A549 (cell line): ENCODE measurements at regions not wholly inside any gene's neighbourhood (a gene's known extent, or its start where the extent isn't known, plus 50 kb on each side); places are given as distances from the start of the nearest gene placed in this dataset.

ENCODE experiments used
- ATAC-seq, 2 experiments: fragments of 200-7000 bp in 1 of 2; fragments of >200 bp in 1 of 2; cut with Nextera tagmentation in 1 of 2; cut with Tn5 transposase in 1 of 2; 3 replicates each; pipeline versions ENCODE4 v1.8.0 to v1.9.1; 2018 to 2020; ENCODE audit warnings: mild to moderate bottlenecking in 1 of 2, moderate library complexity in 1 of 2
- CTCF ChIA-PET: fragments of 300-600 bp; sonication (Branson Sonifier 250); formaldehyde crosslinking; extraction: SDS; loops from one replicate; lab custom pipeline; 2021; ENCODE audit warnings: antibody characterized with exemption, inconsistent platforms; lab: Yijun Ruan, JAX
- POLR2A ChIA-PET: fragments of 350-600 bp; formaldehyde crosslinking; extraction: SDS; loops from one replicate; lab custom pipeline; 2021; ENCODE audit warnings: antibody characterized with exemption, inconsistent platforms; lab: Yijun Ruan, JAX
- DNase-seq, 2 experiments: peaks; one replicate each; pipeline versions ENCODE4 v3.0.0 to v3.0.0-alpha.2; 2011 to 2016; ENCODE audit warnings: low read depth in 1 of 2, low spot score in 1 of 2
- FAIRE-seq: peaks from 2 replicates; lab custom pipeline; 2011; peaks lifted over from hg19 to GRCh38; lab: Jason Lieb, UNC
- H3K27ac ChIP-seq, 2 experiments: fragments of >200 bp; sonication (Bioruptor Twin); formaldehyde crosslinking; 3 replicates each; pipeline ENCODE4 v1.5.1; 2016 to 2017
- H3K4me1 ChIP-seq: fragments of >200 bp; sonication (Bioruptor Twin); formaldehyde crosslinking; 3 replicates; pipeline ENCODE4 v1.6.1; 2016
- H3K4me2 ChIP-seq: fragments of >200 bp; sonication (Bioruptor Twin); formaldehyde crosslinking; 3 replicates; pipeline ENCODE4 v1.6.1; 2016
- H3K4me3 ChIP-seq: fragments of >200 bp; sonication (Bioruptor Twin); formaldehyde crosslinking; 3 replicates; pipeline ENCODE4 v1.5.1; 2016
- H3K9me3 ChIP-seq: fragments of >200 bp; sonication (Bioruptor Twin); formaldehyde crosslinking; 3 replicates; pipeline ENCODE4 v1.6.1; 2016
- CBX2 ChIP-seq: fragments of 200-600 bp; sonication (generic); IDR thresholded peaks from 2 replicates; pipeline ENCODE4 v1.6.1; 2016; ENCODE audit warnings: low read depth, mild to moderate bottlenecking, borderline replicate concordance
- CHD4 ChIP-seq: fragments of 200-600 bp; sonication (generic); IDR thresholded peaks from 2 replicates; pipeline ENCODE4 v1.6.1; 2016; ENCODE audit warnings: antibody characterized with exemption, mild to moderate bottlenecking, borderline replicate concordance
- GATA3 ChIP-seq: IDR thresholded peaks from 2 replicates; pipeline ENCODE4 v1.6.1; 2012; ENCODE audit warnings: borderline replicate concordance
- HOXA7 ChIP-seq: fragments of 250-450 bp; sonication (Bioruptor Pico); IDR thresholded peaks from 2 replicates; pipeline ENCODE4 v1.5.0; 2020; ENCODE audit warnings: mild to moderate bottlenecking, moderate library complexity
- HOXB13 ChIP-seq: fragments of 250-450 bp; sonication (Bioruptor Pico); IDR thresholded peaks from 2 replicates; pipeline ENCODE4 v1.5.0; 2020; ENCODE audit warnings: low read depth, mild to moderate bottlenecking, moderate library complexity
- HOXB5 ChIP-seq: fragments of 250-450 bp; sonication (Bioruptor Pico); IDR thresholded peaks from 2 replicates; pipeline ENCODE4 v1.5.0; 2020; ENCODE audit warnings: mild to moderate bottlenecking, moderate library complexity
- JUN ChIP-seq, 2 experiments: fragments of >200 bp; sonication (Bioruptor Twin); formaldehyde crosslinking; IDR thresholded peaks; 2 replicates in 1 of 2; 3 replicates in 1 of 2; pipeline ENCODE4 v1.6.1; 2016 to 2017
- JUNB ChIP-seq: fragments of >200 bp; sonication (Bioruptor Twin); formaldehyde crosslinking; IDR thresholded peaks from 2 replicates; pipeline ENCODE4 v1.6.1; 2016
- KDM1A ChIP-seq: fragments of 200-600 bp; sonication (generic); IDR thresholded peaks from 2 replicates; pipeline ENCODE4 v1.6.1; 2016; ENCODE audit warnings: low read depth, mild to moderate bottlenecking
- KDM5A ChIP-seq: fragments of 200-600 bp; sonication (generic); IDR thresholded peaks from 2 replicates; pipeline ENCODE4 v1.6.1; 2016; ENCODE audit warnings: antibody characterized with exemption, mild to moderate bottlenecking
- MAFK ChIP-seq: fragments of 450-650 bp; IDR thresholded peaks from 2 replicates; pipeline ENCODE4 v1.6.1; 2014; ENCODE audit not compliant: partially characterized antibody
- MAZ ChIP-seq: fragments of 150-350 bp; IDR thresholded peaks from 2 replicates; pipeline ENCODE4 v1.6.1; 2014; ENCODE audit warnings: antibody characterized with exemption, low read depth, low read length, borderline replicate concordance
- NFE2L2 ChIP-seq: fragments of 150-350 bp; conservative IDR thresholded peaks from 2 replicates; pipeline ENCODE4 v1.6.1; 2014; ENCODE audit warnings: low read length
- NPAS2 ChIP-seq: fragments of 250-450 bp; sonication (Bioruptor Pico); IDR thresholded peaks from 2 replicates; pipeline ENCODE4 v1.8.0; 2022; ENCODE audit warnings: mild to moderate bottlenecking, moderate library complexity, borderline replicate concordance
- NR3C1 ChIP-seq: fragments of >200 bp; sonication (Bioruptor Twin); formaldehyde crosslinking; IDR thresholded peaks from 3 replicates; pipeline ENCODE4 v1.6.1; 2017
- POLR2A ChIP-seq: IDR thresholded peaks from 2 replicates; pipeline ENCODE4 v1.6.1; 2012; ENCODE audit warnings: mild to moderate bottlenecking, low read length
- RAD21 ChIP-seq, 2 experiments: fragments of >200 bp in 1 of 2; sonication (Bioruptor Twin) in 1 of 2; formaldehyde crosslinking in 1 of 2; IDR thresholded peaks in 1 of 2; conservative IDR thresholded peaks in 1 of 2; 2 replicates in 1 of 2; 3 replicates in 1 of 2; pipeline ENCODE4 v1.6.1; 2012 to 2018; ENCODE audit warnings: inconsistent platforms in 1 of 2
- RFX5 ChIP-seq: fragments of 450-650 bp; IDR thresholded peaks from 2 replicates; pipeline ENCODE4 v1.7.1; 2014; ENCODE audit warnings: antibody characterized with exemption, mild to moderate bottlenecking, moderate library complexity
- RNF2 ChIP-seq: fragments of 200-600 bp; sonication (generic); IDR thresholded peaks from 2 replicates; pipeline ENCODE4 v1.6.1; 2016; ENCODE audit warnings: low read depth, mild to moderate bottlenecking, antibody characterized with exemption, moderate library complexity, borderline replicate concordance
- SMC3 ChIP-seq: fragments of >200 bp; sonication (Bioruptor Twin); formaldehyde crosslinking; IDR thresholded peaks from 3 replicates; pipeline ENCODE4 v1.6.1; 2018; ENCODE audit warnings: inconsistent platforms
- ZC3H11A ChIP-seq: fragments of 450-650 bp; IDR thresholded peaks from 2 replicates; pipeline ENCODE4 v1.6.1; 2014; ENCODE audit warnings: antibody characterized with exemption, mild to moderate bottlenecking
- ZNF302 ChIP-seq: fragments of 250-450 bp; sonication (Bioruptor Pico); IDR thresholded peaks from 2 replicates; pipeline ENCODE4 v1.9.0; 2021; ENCODE audit warnings: inconsistent platforms, mild to moderate bottlenecking, moderate library complexity
- WGBS: methylation state at CpG from one replicate; pipeline ENCODE4 v1.1.6; 2017; ENCODE audit errors: missing lambda C conversion rate; 5-methylcytosine and 5-hydroxymethylcytosine counted together
- TF ChIP-seq, protein P1 (sequence below): fragments of 250-450 bp; sonication (Bioruptor Pico); IDR thresholded peaks from 2 replicates; pipeline ENCODE4 v1.5.0; 2021; ENCODE audit warnings: mild to moderate bottlenecking, moderate library complexity, borderline replicate concordance
- TF ChIP-seq, protein P2 (sequence below): fragments of 250-450 bp; sonication (Bioruptor Pico); IDR thresholded peaks from 2 replicates; pipeline ENCODE4 v1.5.0; 2020; ENCODE audit warnings: low read depth, mild to moderate bottlenecking, moderate library complexity
- TF ChIP-seq, protein P3 (sequence below): fragments of >200 bp; sonication (Bioruptor Twin); formaldehyde crosslinking; IDR thresholded peaks from 3 replicates; pipeline ENCODE4 v1.5.1; 2016
- TF ChIP-seq, protein P4 (sequence below): IDR thresholded peaks from 2 replicates; pipeline ENCODE4 v1.6.1; 2012

DNA sequence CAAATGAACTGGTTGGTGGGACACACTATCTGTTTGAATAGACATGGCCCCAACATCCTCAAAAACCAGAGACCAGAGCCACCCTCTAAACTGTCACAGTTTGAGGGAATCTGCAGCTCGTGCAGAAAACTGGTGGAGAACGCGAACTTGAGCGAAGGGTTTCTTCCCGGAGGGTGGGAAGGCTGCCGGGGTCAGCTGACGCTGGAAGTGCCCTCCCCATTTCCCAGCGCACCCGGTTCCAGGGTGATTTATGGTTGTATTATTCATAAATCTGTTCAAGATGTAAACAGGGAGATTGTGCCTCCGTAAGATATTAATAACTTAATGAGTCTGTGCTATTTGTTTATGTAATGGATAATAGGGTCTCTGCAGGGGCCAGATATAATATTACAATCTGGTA lies 1396.7 kb downstream of the BRD1 start (continued):
- no peak for TF ChIP-seq ZC3H11A

DNA sequence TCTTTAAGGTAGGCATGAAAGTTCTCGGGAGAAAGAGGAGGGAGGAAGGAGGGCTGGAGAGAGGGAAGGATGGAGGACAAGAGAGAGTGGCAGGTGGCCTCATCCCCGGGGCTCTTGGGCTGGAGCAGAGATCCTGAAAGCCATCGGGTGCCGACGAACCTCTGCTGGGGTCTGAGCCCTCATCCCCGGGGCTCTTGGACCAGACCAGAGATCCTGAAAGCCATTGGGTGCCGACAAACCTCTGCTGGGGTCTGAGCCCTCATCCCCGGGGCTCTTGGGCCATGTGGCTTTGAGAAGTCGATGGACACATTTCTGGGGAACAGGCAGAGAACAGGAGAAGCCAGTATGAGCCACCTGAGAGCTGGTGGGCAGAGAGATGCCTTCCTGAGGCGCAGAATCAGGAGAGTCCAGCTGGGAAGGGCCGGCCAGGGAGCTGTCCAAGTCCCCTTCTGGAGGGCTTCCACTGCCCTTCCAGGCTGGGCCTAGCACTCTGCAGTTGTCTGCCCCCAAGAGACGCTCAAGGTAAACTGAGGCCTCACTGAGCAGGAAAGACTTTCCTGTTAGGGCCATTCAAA lies 1398.1 kb downstream of the BRD1 start:
- ChIA-PET CTCF (no interaction called here), POLR2A (no interaction called here)
- TF ChIP-seq RNF2, result no peak
- TF ChIP-seq, protein P1, sequence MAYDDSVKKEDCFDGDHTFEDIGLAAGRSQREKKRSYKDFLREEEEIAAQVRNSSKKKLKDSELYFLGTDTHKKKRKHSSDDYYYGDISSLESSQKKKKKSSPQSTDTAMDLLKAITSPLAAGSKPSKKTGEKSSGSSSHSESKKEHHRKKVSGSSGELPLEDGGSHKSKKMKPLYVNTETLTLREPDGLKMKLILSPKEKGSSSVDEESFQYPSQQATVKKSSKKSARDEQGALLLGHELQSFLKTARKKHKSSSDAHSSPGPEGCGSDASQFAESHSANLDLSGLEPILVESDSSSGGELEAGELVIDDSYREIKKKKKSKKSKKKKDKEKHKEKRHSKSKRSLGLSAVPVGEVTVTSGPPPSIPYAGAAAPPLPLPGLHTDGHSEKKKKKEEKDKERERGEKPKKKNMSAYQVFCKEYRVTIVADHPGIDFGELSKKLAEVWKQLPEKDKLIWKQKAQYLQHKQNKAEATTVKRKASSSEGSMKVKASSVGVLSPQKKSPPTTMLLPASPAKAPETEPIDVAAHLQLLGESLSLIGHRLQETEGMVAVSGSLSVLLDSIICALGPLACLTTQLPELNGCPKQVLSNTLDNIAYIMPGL (CRISPR knock-in tag), result no peak
- TF ChIP-seq, protein P2, sequence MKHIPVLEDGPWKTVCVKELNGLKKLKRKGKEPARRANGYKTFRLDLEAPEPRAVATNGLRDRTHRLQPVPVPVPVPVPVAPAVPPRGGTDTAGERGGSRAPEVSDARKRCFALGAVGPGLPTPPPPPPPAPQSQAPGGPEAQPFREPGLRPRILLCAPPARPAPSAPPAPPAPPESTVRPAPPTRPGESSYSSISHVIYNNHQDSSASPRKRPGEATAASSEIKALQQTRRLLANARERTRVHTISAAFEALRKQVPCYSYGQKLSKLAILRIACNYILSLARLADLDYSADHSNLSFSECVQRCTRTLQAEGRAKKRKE (CRISPR knock-in tag), result no peak
- TF ChIP-seq HOXB5, result no peak
- no peak for TF ChIP-seq KDM1A
- TF ChIP-seq MAZ, result no peak
- TF ChIP-seq RAD21 (conservative IDR thresholded peaks at IDR 0.05 in 1 of 2, IDR thresholded peaks at IDR 0.05 in 1 of 2), result no peak
- no peak for TF ChIP-seq POLR2A
- TF ChIP-seq, protein P3, sequence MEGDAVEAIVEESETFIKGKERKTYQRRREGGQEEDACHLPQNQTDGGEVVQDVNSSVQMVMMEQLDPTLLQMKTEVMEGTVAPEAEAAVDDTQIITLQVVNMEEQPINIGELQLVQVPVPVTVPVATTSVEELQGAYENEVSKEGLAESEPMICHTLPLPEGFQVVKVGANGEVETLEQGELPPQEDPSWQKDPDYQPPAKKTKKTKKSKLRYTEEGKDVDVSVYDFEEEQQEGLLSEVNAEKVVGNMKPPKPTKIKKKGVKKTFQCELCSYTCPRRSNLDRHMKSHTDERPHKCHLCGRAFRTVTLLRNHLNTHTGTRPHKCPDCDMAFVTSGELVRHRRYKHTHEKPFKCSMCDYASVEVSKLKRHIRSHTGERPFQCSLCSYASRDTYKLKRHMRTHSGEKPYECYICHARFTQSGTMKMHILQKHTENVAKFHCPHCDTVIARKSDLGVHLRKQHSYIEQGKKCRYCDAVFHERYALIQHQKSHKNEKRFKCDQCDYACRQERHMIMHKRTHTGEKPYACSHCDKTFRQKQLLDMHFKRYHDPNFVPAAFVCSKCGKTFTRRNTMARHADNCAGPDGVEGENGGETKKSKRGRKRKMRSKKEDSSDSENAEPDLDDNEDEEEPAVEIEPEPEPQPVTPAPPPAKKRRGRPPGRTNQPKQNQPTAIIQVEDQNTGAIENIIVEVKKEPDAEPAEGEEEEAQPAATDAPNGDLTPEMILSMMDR, result no peak
- no peak for TF ChIP-seq CBX2
- no peak for TF ChIP-seq CHD4
- FAIRE-seq, result no peak
- H3K4me3 ChIP-seq, result no peak overlapping the region
- DNase-seq, result no peak
- WGBS, result 89% methylated on average over 11 of the region's 12 CpGs
- H3K4me2 ChIP-seq, result peak overlapping the region; percentile 30; the same call in 1 of the 3 replicates
- no peak for ATAC-seq
- peak overlapping the region; percentile 56 to 66 for H3K27ac ChIP-seq
- H3K9me3 ChIP-seq, result no peaks in the 10 kb centered on the region
- peaks cover 30% of the 10 kb centered on the region for H3K4me1 ChIP-seq

DNA sequence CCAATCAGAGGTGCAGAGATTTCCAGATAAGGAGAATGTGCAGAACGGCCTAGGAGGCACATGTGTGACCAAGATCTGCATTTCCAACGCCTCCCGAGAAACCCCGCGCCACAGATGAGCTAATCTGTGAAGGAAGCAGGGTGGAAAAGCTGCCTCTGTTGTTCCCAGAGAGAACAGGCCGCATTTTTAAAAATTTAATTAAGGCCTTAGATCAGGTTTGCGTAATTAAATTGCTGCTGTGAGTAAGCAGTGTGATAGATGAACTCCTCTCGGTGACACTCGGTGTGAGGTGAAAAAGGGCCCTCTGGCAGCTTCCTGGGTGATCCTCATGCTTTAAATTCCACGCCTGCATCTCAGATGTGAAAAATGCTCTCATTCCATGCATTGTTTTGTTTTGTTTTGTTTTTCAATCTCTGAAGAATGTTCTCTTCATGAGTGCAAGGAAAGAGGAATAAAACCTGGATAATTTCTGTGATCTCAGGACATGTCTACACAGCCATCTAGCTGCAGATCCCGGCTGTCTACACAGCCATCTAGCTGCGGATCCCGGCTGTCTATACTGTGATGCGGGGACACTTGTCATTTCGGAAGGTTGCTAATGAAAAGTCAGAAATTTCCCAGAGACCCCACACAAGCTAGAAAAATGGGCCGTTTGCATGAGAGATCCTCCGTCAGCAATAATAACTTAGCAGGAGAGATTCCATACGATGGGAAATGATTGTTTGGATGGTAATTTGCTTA lies 1398.9 kb downstream of the BRD1 start:
- POLR2A ChIA-PET, result no interaction called here
- CTCF ChIA-PET, result no interaction called here
- ATAC-seq, result peak in 1 of 2 experiments; percentile 41; a peak in 1 of 6 replicates
- TF ChIP-seq, protein P1 (CRISPR knock-in tag), result no peak
- TF ChIP-seq RFX5, result no peak
- TF ChIP-seq NR3C1, result no peak
- TF ChIP-seq MAFK, result no peak
- no peak for TF ChIP-seq HOXA7 (CRISPR knock-in tag)
- TF ChIP-seq, protein P4, sequence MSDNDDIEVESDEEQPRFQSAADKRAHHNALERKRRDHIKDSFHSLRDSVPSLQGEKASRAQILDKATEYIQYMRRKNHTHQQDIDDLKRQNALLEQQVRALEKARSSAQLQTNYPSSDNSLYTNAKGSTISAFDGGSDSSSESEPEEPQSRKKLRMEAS, result no peak
- TF ChIP-seq ZNF302, result no peak
- no peak for TF ChIP-seq HOXB13
- no peak for TF ChIP-seq NFE2L2
- TF ChIP-seq KDM5A, result no peak
- peak; percentile 67; the same call in 1 of the 2 replicates for TF ChIP-seq GATA3
- TF ChIP-seq JUNB, result no peak
- TF ChIP-seq, protein P3, result no peak
- TF ChIP-seq SMC3, result no peak
- TF ChIP-seq NPAS2, result no peak
- no peak for TF ChIP-seq JUN (IDR thresholded peaks at IDR 0.05)

More for the DNA sequence above, 1398.9 kb downstream of the BRD1 start:
- FAIRE-seq (no peak), DNase-seq (peak in 1 of 2 experiments; percentile 54)
- peak overlapping the region; percentile 30; the same call in 2 of the 3 replicates for H3K4me2 ChIP-seq
- H3K27ac ChIP-seq, result peak overlapping the region; percentile 56 to 66; a peak in 5 of 6 replicates
- no peaks in the 10 kb centered on the region for H3K9me3 ChIP-seq
- no peak overlapping the region for H3K4me3 ChIP-seq
- WGBS, result 61% methylated on average over 17 of the region's 18 CpGs
- H3K4me1 ChIP-seq, result peaks cover 31% of the 10 kb centered on the region
